Neutrophil (primary cell): ENCODE measurements at regions not wholly inside any gene's neighbourhood (a gene's known extent, or its start where the extent isn't known, plus 50 kb on each side); places are given as distances from the start of the nearest gene placed in this dataset.

Source experiments
- H3K27ac ChIP-seq: fragments of 200-600 bp; sonication (generic); 2 replicates; pipeline ENCODE4 v1.5.1; 2016; ENCODE audit warnings: mild to moderate bottlenecking, moderate library complexity
- H3K27me3 ChIP-seq: fragments of 200-600 bp; sonication (generic); 2 replicates; pipeline ENCODE4 v1.6.0; 2016; ENCODE audit warnings: mild to moderate bottlenecking
- H3K36me3 ChIP-seq: fragments of 200-600 bp; sonication (generic); 2 replicates; pipeline ENCODE4 v1.5.1; 2017
- H3K4me1 ChIP-seq, 2 experiments: fragments of 200-600 bp in 1 of 2; sonication (generic) in 1 of 2; 1 replicate in 1 of 2; 2 replicates in 1 of 2; pipeline versions ENCODE4 v1.5.1 to v1.6.1; 2013 to 2016; ENCODE audit warnings: low read depth in 1 of 2, low read length in 1 of 2, mild to moderate bottlenecking in 1 of 2, moderate library complexity in 1 of 2; ENCODE audit not compliant: control insufficient read depth in 1 of 2, insufficient read depth in 1 of 2
- H3K4me3 ChIP-seq, 2 experiments: fragments of 200-600 bp in 1 of 2; sonication (generic) in 1 of 2; 1 replicate in 1 of 2; 2 replicates in 1 of 2; pipeline ENCODE4 v1.5.1; 2013 to 2016; ENCODE audit warnings: low read depth in 1 of 2, low read length in 1 of 2, mild to moderate bottlenecking in 1 of 2, moderate library complexity in 1 of 2
- H3K9me3 ChIP-seq: fragments of 200-600 bp; sonication (generic); 2 replicates; pipeline ENCODE4 v1.5.1; 2016
- TF ChIP-seq, protein P1 (sequence below): fragments of 200-600 bp; sonication (generic); IDR thresholded peaks from 2 replicates; pipeline ENCODE4 v1.5.1; 2016; ENCODE audit warnings: antibody characterized with exemption

DNA sequence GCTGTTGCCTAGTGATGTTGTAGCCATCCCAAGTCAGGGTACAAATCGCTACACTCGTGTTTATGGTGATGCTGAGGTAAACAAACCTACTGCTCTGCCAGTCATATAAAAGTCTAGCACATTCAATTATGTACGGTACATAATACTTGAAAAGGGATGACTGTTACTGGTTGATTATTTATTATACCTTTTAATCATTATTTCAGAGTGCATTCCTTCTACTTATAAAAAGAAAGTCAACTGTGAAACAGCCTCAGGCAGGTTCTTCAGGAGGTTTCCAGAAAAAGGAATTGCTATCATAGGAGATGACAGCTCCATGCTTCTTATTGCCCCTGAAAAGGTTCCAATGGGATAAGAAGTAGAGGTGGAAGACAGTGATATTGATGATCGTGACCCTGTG lies 652.5 kb upstream of the KIRREL3 start:
- Histone ChIP-seq H3K27me3 (no peaks in the 10 kb centered on the region), H3K27ac (no peak overlapping the region), H3K9me3 (no peaks in the 10 kb centered on the region), H3K4me1 (no peaks in the 10 kb centered on the region), H3K4me3 (no peak overlapping the region), H3K36me3 (no peaks in the 10 kb centered on the region)
- TF ChIP-seq, protein P1, sequence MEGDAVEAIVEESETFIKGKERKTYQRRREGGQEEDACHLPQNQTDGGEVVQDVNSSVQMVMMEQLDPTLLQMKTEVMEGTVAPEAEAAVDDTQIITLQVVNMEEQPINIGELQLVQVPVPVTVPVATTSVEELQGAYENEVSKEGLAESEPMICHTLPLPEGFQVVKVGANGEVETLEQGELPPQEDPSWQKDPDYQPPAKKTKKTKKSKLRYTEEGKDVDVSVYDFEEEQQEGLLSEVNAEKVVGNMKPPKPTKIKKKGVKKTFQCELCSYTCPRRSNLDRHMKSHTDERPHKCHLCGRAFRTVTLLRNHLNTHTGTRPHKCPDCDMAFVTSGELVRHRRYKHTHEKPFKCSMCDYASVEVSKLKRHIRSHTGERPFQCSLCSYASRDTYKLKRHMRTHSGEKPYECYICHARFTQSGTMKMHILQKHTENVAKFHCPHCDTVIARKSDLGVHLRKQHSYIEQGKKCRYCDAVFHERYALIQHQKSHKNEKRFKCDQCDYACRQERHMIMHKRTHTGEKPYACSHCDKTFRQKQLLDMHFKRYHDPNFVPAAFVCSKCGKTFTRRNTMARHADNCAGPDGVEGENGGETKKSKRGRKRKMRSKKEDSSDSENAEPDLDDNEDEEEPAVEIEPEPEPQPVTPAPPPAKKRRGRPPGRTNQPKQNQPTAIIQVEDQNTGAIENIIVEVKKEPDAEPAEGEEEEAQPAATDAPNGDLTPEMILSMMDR, result no peak

GRCh38 chr11:127651888-127652221 lies 651.3 kb upstream of the KIRREL3 start:
- no peaks in the 10 kb centered on the region for H3K4me1 ChIP-seq
- no peak overlapping the region for H3K4me3 ChIP-seq
- H3K27me3 ChIP-seq, result no peaks in the 10 kb centered on the region
- H3K27ac ChIP-seq, result no peak overlapping the region
- no peaks in the 10 kb centered on the region for H3K36me3 ChIP-seq
- TF ChIP-seq, protein P1, result no peak
- no peaks in the 10 kb centered on the region for H3K9me3 ChIP-seq

DNA sequence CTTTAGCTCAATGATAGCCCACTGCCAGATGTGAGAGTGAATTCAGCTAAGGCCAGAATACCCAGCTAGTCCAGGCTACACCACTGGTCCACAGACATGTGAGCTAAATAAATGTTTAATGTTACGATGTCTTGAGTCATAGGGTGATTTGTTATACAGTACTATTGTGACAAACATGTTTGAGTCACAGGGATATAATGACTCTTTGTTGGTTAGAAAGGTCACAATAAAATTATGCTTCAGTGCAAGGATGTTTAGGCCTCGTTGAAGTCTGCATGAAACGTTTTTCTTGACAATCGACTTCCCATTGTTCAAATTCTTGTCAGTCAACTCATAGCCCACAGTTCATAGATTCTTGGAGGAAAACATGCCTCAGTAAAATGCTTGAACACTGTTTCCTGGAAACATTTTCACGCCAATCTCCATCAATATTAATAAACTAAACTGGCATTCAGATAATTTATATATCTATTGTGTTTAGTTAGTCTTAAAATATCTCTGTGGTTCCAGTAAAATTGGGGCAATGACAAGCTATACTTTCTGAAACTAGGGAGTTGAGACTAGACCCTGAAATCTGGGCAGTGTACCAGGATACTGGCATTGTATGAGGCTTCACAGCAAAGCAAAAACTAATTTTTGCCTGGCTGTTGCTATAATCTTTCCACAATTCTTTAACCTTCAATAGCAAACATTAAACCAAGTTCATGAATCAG lies 650.8 kb upstream of the KIRREL3 start:
- H3K4me3 ChIP-seq, result no peak overlapping the region
- TF ChIP-seq, protein P1, result no peak
- no peak overlapping the region for H3K27ac ChIP-seq

GRCh38 chr11:127649958-127650357 lies 649.4 kb upstream of the KIRREL3 start:
- Histone ChIP-seq H3K36me3 (no peaks in the 10 kb centered on the region), H3K4me3 (no peak overlapping the region)

More for the DNA sequence above, 650.8 kb upstream of the KIRREL3 start:
- H3K27me3 ChIP-seq, result no peaks in the 10 kb centered on the region
- no peaks in the 10 kb centered on the region for H3K9me3 ChIP-seq
- H3K4me1 ChIP-seq, result no peaks in the 10 kb centered on the region
- H3K36me3 ChIP-seq, result no peaks in the 10 kb centered on the region

GRCh38 chr11:127649071-127649470 lies 648.5 kb upstream of the KIRREL3 start:
- TF ChIP-seq, protein P1, result no peak
- Histone ChIP-seq H3K4me3 (no peak overlapping the region), H3K36me3 (no peaks in the 10 kb centered on the region)

More at GRCh38 chr11:127649958-127650357, 649.4 kb upstream of the KIRREL3 start:
- Histone ChIP-seq H3K27ac (no peak overlapping the region), H3K9me3 (no peaks in the 10 kb centered on the region), H3K4me1 (no peaks in the 10 kb centered on the region), H3K27me3 (no peaks in the 10 kb centered on the region)
- TF ChIP-seq, protein P1, result no peak

More at GRCh38 chr11:127649071-127649470, 648.5 kb upstream of the KIRREL3 start:
- Histone ChIP-seq H3K9me3 (no peaks in the 10 kb centered on the region), H3K27me3 (no peaks in the 10 kb centered on the region), H3K4me1 (no peaks in the 10 kb centered on the region), H3K27ac (no peak overlapping the region)
